ENCODE measurements at regions not wholly inside any gene's neighbourhood (a gene's known extent, or its start where the extent isn't known, plus 50 kb on each side); places are given as distances from the start of the nearest gene placed in this dataset.

DNA sequence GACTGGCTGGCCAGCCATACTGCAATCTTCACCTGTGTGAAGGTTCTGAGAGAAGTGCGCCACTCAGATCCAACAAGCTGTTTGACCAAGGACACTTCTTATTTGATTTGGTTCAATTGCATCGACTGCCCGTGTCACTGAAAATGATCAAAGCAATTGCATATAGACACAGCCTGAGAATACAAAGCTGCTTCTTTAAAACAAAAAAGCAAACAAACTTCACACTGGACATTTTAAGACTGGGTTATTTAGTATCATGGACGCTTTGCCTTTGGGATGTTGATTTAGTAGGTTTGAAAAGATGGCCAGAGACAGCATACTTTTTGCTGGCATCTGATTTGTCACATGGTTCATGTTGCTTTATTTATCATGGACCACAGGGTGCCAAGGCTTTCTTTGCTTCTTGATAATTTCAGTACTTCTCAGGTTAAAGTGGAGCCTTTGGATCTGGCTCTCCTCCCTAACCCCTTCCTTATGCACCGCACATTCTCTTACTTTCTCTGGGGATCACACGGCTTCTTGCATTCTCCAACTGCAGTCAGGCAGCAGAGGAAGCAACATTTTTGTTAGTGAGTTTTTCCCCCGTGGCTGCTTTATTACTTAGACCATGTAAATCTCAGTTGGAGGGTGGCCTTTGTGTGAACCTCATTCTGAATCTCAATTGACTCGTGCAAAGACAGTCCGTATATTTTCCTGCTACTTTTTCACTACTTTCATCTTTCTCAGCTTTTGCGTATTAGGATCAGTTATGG lies 151.0 kb downstream of the CD47 start:
- TF ChIP-seq TAF1 (IDR thresholded peaks at IDR 0.05; ENCODE audit: low read depth, low read length) = no peak
- TF ChIP-seq MAFK (IDR thresholded peaks at IDR 0.05; ENCODE audit: low read depth, low read length) = no peak
- no peak for TF ChIP-seq JUN (IDR thresholded peaks at IDR 0.05; ENCODE audit: low read depth, low read length)
- TF ChIP-seq E2F6 (IDR thresholded peaks at IDR 0.05) = no peak
- TF ChIP-seq, protein P1, sequence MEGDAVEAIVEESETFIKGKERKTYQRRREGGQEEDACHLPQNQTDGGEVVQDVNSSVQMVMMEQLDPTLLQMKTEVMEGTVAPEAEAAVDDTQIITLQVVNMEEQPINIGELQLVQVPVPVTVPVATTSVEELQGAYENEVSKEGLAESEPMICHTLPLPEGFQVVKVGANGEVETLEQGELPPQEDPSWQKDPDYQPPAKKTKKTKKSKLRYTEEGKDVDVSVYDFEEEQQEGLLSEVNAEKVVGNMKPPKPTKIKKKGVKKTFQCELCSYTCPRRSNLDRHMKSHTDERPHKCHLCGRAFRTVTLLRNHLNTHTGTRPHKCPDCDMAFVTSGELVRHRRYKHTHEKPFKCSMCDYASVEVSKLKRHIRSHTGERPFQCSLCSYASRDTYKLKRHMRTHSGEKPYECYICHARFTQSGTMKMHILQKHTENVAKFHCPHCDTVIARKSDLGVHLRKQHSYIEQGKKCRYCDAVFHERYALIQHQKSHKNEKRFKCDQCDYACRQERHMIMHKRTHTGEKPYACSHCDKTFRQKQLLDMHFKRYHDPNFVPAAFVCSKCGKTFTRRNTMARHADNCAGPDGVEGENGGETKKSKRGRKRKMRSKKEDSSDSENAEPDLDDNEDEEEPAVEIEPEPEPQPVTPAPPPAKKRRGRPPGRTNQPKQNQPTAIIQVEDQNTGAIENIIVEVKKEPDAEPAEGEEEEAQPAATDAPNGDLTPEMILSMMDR (IDR thresholded peaks at IDR 0.05; ENCODE audit: control extremely low read depth in 1 of 3, insufficient read depth in 1 of 3, low read depth in 1 of 3, low read length in 3 of 3) = no peak
- no peak for TF ChIP-seq CHD2 (IDR thresholded peaks at IDR 0.05; ENCODE audit: low read length)
- TF ChIP-seq SUZ12 (IDR thresholded peaks at IDR 0.05; ENCODE audit: low read length) = no peak
- no peak for TF ChIP-seq BRCA1 (IDR thresholded peaks at IDR 0.05; ENCODE audit: low read depth, low read length)
